HEK293T (cell line): ENCODE measurements at regions not wholly inside any gene's neighbourhood (a gene's known extent, or its start where the extent isn't known, plus 50 kb on each side); places are given as distances from the start of the nearest gene placed in this dataset.
"Not testable (repeated sequence)": the region's sequence is repeated elsewhere in the genome, so short reads cannot be mapped to it uniquely, and the experiment has no call there.

Source experiments
- CTCF ChIA-PET: fragments of 350-600 bp; formaldehyde crosslinking; extraction: SDS; loops from one replicate; lab custom pipeline; 2021; ENCODE audit warnings: antibody characterized with exemption, inconsistent platforms; lab: Yijun Ruan, JAX
- POLR2A ChIA-PET: fragments of 350-600 bp; formaldehyde crosslinking; extraction: SDS; loops from one replicate; lab custom pipeline; 2020; ENCODE audit warnings: antibody characterized with exemption, inconsistent platforms; lab: Yijun Ruan, JAX
- DNase-seq: peaks from one replicate; pipeline ENCODE4 v3.0.0; 2012; ENCODE audit warnings: mixed read lengths; ENCODE audit errors: extremely low spot score
- ARNT ChIP-seq: fragments of 450-650 bp; IDR thresholded peaks from 2 replicates; pipeline ENCODE4 v1.6.1; 2017; ENCODE audit warnings: mild to moderate bottlenecking
- BHLHE40 ChIP-seq: fragments of 450-650 bp; IDR thresholded peaks from 2 replicates; pipeline ENCODE4 v1.6.1; 2016; ENCODE audit warnings: mild to moderate bottlenecking, moderate library complexity, borderline replicate concordance
- CTBP1 ChIP-seq: fragments of 450-650 bp; IDR thresholded peaks from 2 replicates; pipeline ENCODE4 v1.6.1; 2016; ENCODE audit warnings: borderline replicate concordance
- ELF4 ChIP-seq: fragments of 450-650 bp; IDR thresholded peaks from 2 replicates; pipeline ENCODE4 v1.6.1; 2017; ENCODE audit warnings: antibody characterized with exemption
- FOXA1 ChIP-seq: fragments of 450-650 bp; IDR thresholded peaks from 2 replicates; pipeline ENCODE4 v1.6.1; 2016; ENCODE audit warnings: mild to moderate bottlenecking
- FOXK2 ChIP-seq: fragments of 450-650 bp; IDR thresholded peaks from 2 replicates; pipeline ENCODE4 v1.6.1; 2016; ENCODE audit warnings: mild to moderate bottlenecking
- FOXM1 ChIP-seq: fragments of 450-650 bp; IDR thresholded peaks from 2 replicates; pipeline ENCODE4 v1.6.1; 2017; ENCODE audit warnings: mild to moderate bottlenecking, borderline replicate concordance
- HDGF ChIP-seq: fragments of 450-650 bp; IDR thresholded peaks from 2 replicates; pipeline ENCODE4 v1.6.1; 2017; ENCODE audit warnings: antibody characterized with exemption, borderline replicate concordance
- L3MBTL2 ChIP-seq: fragments of 450-650 bp; conservative IDR thresholded peaks from 2 replicates; pipeline ENCODE4 v1.6.1; 2016; ENCODE audit warnings: mild to moderate bottlenecking
- LEF1 ChIP-seq: fragments of 450-650 bp; IDR thresholded peaks from 2 replicates; pipeline ENCODE4 v1.6.1; 2017; ENCODE audit warnings: mild to moderate bottlenecking, borderline replicate concordance
- NFRKB ChIP-seq: fragments of 450-650 bp; IDR thresholded peaks from 2 replicates; pipeline ENCODE4 v1.6.1; 2016; ENCODE audit warnings: mild to moderate bottlenecking, moderate library complexity
- SP1 ChIP-seq: fragments of 450-650 bp; IDR thresholded peaks from 2 replicates; pipeline ENCODE4 v1.6.1; 2017
- SUZ12 ChIP-seq: fragments of 450-650 bp; IDR thresholded peaks from 2 replicates; pipeline ENCODE4 v1.6.1; 2016; ENCODE audit warnings: mild to moderate bottlenecking
- TARDBP ChIP-seq: fragments of 450-650 bp; IDR thresholded peaks from 2 replicates; pipeline ENCODE4 v1.6.1; 2016
- ZNF384 ChIP-seq: fragments of 450-650 bp; IDR thresholded peaks from 2 replicates; pipeline ENCODE4 v1.6.1; 2016
- TF ChIP-seq, protein P1 (sequence below): fragments of 450-650 bp; IDR thresholded peaks from 2 replicates; pipeline ENCODE4 v1.6.1; 2016

DNA sequence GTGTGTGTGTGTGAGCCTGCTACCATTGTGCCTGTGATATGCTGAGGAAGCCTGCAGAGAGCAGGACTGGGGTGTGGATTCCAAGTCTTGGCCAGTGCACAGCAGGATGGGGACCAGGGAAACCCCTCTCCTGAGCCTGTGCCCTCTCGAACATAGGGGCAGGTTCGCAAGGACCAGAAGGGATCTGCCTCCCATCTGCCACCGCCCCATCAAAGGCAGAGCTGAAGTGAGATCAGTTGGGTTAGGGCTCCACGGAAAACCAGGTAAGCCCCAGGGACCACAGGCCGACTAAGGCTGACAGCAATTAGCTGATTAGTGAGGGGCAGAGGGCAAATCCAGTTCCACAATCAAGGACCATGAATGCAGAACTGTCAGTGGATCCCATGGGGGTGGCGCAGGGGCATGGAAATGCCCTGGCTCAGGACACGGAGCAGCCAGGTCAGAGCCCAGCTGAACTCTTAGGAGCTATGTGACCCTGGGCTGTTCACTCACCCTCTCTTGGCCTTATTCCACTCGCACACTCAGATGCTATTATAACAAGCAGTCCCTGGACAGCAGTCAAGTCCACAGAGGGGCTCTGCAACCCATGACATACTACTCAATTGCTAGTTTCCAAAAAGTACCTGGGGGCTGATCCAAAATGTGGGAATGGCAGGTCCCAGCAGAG, 84.2 kb upstream of the ID2 start:
- ChIA-PET POLR2A (no interaction called here), CTCF (no interaction called here)
- TF ChIP-seq ARNT (no peak), LEF1 (no peak)
- DNase-seq: no peak

- POLR2A ChIA-PET: no interaction called here
- no peak for DNase-seq
- TF ChIP-seq, protein P1, sequence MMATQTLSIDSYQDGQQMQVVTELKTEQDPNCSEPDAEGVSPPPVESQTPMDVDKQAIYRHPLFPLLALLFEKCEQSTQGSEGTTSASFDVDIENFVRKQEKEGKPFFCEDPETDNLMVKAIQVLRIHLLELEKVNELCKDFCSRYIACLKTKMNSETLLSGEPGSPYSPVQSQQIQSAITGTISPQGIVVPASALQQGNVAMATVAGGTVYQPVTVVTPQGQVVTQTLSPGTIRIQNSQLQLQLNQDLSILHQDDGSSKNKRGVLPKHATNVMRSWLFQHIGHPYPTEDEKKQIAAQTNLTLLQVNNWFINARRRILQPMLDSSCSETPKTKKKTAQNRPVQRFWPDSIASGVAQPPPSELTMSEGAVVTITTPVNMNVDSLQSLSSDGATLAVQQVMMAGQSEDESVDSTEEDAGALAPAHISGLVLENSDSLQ: no peak
- TF ChIP-seq ZNF384 (no peak), FOXA1 (no peak), FOXM1 (no peak), FOXK2 (no peak), TARDBP (no peak), SUZ12 (no peak), LEF1 (no peak), NFRKB (no peak), CTBP1 (no peak), ELF4 (no peak), L3MBTL2 (no peak)
- CTCF ChIA-PET: no interaction called here
Measured at GRCh38 chr2:8598295-8599165, 83.3 kb upstream of the ID2 start.

DNA sequence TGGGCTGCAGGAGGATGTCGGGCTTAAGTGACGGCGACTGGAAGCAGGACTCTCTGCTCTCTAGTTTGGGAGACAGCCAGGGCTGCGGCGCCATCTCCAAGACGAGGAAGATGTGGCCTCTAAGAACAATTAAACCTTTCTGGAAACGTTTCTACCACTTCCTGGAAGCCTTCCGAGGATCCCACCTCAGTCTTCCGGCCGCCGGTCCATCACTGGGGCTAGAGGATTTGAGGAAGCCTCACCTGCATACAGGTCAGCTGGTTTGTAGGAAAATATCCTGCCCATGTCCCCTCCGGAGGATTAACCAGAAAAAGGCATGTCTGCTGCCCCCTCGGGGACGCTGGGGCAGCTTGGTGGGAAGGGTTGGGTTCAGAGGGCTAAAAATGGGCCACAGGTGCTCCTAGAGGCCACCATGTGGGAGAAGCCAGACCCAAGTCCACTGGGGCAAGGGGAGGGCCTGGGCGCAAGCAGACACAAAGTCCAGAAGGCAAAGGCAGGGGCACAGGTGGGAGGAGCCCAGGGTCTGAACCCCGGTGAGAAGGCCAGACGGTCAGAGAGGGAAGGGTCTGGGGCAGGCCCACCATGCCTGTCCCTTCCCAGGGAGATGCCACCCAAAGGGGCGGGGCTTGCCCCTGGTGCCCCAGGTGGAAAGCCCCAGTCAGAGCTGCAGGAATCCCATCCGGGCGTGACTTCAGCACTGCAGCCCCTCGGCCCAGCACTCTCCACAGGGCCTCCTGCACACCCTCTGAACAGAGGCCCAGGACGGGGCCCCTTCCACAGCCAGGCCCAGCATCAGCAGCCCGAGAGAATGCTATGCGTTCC, 82.2 kb upstream of the ID2 start:
- TF ChIP-seq CTBP1 (no peak), L3MBTL2 (no peak), ELF4 (no peak)
- POLR2A ChIA-PET: no interaction called here
- CTCF ChIA-PET: no interaction called here
- DNase-seq: no peak

- DNase-seq: no peak
- TF ChIP-seq ZNF384 (no peak), NFRKB (no peak), FOXK2 (no peak), ARNT (no peak), SUZ12 (no peak), CTBP1 (no peak), FOXM1 (no peak), LEF1 (no peak), L3MBTL2 (no peak), HDGF (no peak), BHLHE40 (no peak), ELF4 (no peak), TARDBP (no peak)
- CTCF ChIA-PET: no interaction called here
- POLR2A ChIA-PET: no interaction called here
Measured at GRCh38 chr2:8600456-8600855, 81.4 kb upstream of the ID2 start.

DNA sequence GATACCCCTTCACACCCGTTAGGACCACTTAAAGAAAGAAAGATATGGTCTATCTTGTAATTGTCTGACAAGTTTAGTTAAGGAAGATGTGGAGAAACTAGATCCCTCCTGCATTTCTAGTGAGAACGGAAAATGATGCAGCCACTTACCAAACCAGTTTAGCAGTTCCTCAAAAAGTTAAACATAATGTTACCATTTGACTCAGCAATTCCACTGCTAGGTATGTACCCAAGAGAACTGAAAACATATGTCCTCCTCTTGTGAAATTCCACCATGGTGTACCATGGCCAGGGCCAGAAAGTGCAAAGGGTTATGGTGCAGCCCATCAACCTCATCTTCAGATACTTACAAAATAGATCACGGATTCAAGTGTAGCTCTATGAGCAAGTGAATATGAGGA, 79.0 kb upstream of the ID2 start:
- POLR2A ChIA-PET: no interaction called here
- CTCF ChIA-PET: no interaction called here
- DNase-seq: no peak
- TF ChIP-seq ZNF384 (no peak), NFRKB (no peak)

- CTCF ChIA-PET: not testable (repeated sequence)
Measured at GRCh38 chr2:8603356-8603755, 78.5 kb upstream of the ID2 start.

DNA sequence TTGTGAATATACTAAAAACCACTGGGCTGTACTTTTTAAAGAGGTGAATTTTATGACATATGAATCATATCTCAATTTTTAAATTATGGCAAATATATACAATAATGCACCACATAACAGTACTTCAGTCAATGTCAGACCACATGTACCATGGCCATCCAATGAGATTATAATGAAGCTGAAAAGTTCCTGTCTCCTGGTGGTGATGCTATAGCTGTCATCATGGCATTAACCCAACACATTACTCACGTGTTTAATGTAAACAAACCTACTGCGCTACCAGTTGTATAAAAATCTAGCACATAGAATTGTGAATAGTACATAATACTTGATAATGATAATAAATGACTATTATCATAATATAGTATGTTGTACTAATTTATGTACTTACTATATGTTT, 77.6 kb upstream of the ID2 start:
- no peak for TF ChIP-seq FOXA1
- TF ChIP-seq ARNT: no peak
- TF ChIP-seq SUZ12: no peak
- no peak for TF ChIP-seq TARDBP
- TF ChIP-seq FOXM1: no peak
- TF ChIP-seq SP1: no peak
- POLR2A ChIA-PET: no interaction called here
- CTCF ChIA-PET: no interaction called here
- no peak for DNase-seq

More at GRCh38 chr2:8603356-8603755, 78.5 kb upstream of the ID2 start:
- POLR2A ChIA-PET, DNase-seq: not testable (repeated sequence)

GRCh38 chr2:8605351-8606065, 76.3 kb upstream of the ID2 start:
- TF ChIP-seq ARNT (no peak), TARDBP (no peak), ELF4 (no peak), ZNF384 (no peak), CTBP1 (no peak), BHLHE40 (no peak), NFRKB (no peak), SUZ12 (no peak), LEF1 (no peak), FOXK2 (no peak)
- TF ChIP-seq, protein P1: no peak
- CTCF ChIA-PET: no interaction called here
- no peak for DNase-seq
- POLR2A ChIA-PET: interaction anchor here (1.2 kb wide), 1 partner anchor 76 kb away, joined by 6 read pairs; the partner anchor contains the start of gene ID2
